Stimulated activated naive CD8-positive, alpha-beta T cell treated with anti-CD3 and anti-CD28 coated beads, Interleukin-15, Interleukin-2, amounts not matched to agents 100 U/mL and 50 U/mL, for 24 hours (primary cell): ENCODE measurements at regions not wholly inside any gene's neighbourhood (a gene's known extent, or its start where the extent isn't known, plus 50 kb on each side); places are given as distances from the start of the nearest gene placed in this dataset.
"Not testable (repeated sequence)": the region's sequence is repeated elsewhere in the genome, so short reads cannot be mapped to it uniquely, and the experiment has no call there.

Experiments used
- ATAC-seq: fragments of 150-1000 bp; cut with Tn5 transposase; one replicate; pipeline ENCODE4 v1.10.0; 2021
- DNase-seq: peaks from one replicate; pipeline ENCODE4 v3.0.0; 2021

GRCh38 chr19:29873801-29874575, 62.2 kb downstream of the CCNE1 start:
- no peak for DNase-seq
- no peak for ATAC-seq

GRCh38 chr19:29875931-29876330, 64.1 kb downstream of the CCNE1 start:
- ATAC-seq, result no peak
- no peak for DNase-seq

GRCh38 chr19:29876414-29876813, 64.6 kb downstream of the CCNE1 start:
- no peak for DNase-seq
- no peak for ATAC-seq

- ATAC-seq, DNase-seq: not testable (repeated sequence)
Measured at GRCh38 chr19:29876908-29877307, 65.1 kb downstream of the CCNE1 start.

- ATAC-seq, result peak; percentile 45
- DNase-seq, result no peak
Measured at GRCh38 chr19:29878973-29879654, 62.9 kb upstream of the URI1 start.

- DNase-seq, result no peak
- ATAC-seq, result no peak
Measured at GRCh38 chr19:29879655-29879974, 62.4 kb upstream of the URI1 start.

- DNase-seq, result no peak
Measured at GRCh38 chr19:29880498-29881081, 61.4 kb upstream of the URI1 start.

GRCh38 chr19:29881386-29881785, 60.7 kb upstream of the URI1 start:
- DNase-seq (no peak), ATAC-seq (no peak)

More at GRCh38 chr19:29880498-29881081, 61.4 kb upstream of the URI1 start:
- no peak for ATAC-seq

- DNase-seq, result no peak
- ATAC-seq, result no peak
Measured at GRCh38 chr19:29882719-29883105, 59.3 kb upstream of the URI1 start.

- ATAC-seq (no peak), DNase-seq (no peak)
Measured at GRCh38 chr19:29884044-29884443, 58.0 kb upstream of the URI1 start.

GRCh38 chr19:29884466-29884865, 57.6 kb upstream of the URI1 start:
- ATAC-seq (no peak), DNase-seq (no peak)

- not testable (repeated sequence) for ATAC-seq, DNase-seq
Measured at GRCh38 chr19:29886106-29886505, 55.9 kb upstream of the URI1 start.

- ATAC-seq (no peak), DNase-seq (no peak)
Measured at GRCh38 chr19:29886586-29886985, 55.5 kb upstream of the URI1 start.

GRCh38 chr19:29887442-29887855, 54.6 kb upstream of the URI1 start:
- DNase-seq (no peak), ATAC-seq (peak; percentile 63)

- ATAC-seq, DNase-seq: not testable (repeated sequence)
Measured at GRCh38 chr19:29888047-29888446, 54.0 kb upstream of the URI1 start.

- ATAC-seq (no peak), DNase-seq (no peak)
Measured at GRCh38 chr19:29889702-29890101, 52.3 kb upstream of the URI1 start.

GRCh38 chr19:29890392-29890791, 51.6 kb upstream of the URI1 start:
- DNase-seq, result no peak
- no peak for ATAC-seq
